ENCODE measurements at regions not wholly inside any gene's neighbourhood (a gene's known extent, or its start where the extent isn't known, plus 50 kb on each side); places are given as distances from the start of the nearest gene placed in this dataset.

GRCh38 chr19:28045621-28046020 lies 1167.3 kb downstream of the UQCRFS1 start:
- CTCF ChIA-PET = no interaction called here
- POLR2A ChIA-PET = no interaction called here

GRCh38 chr19:28044477-28044876 lies 1168.5 kb downstream of the UQCRFS1 start:
- ChIA-PET POLR2A (no interaction called here), CTCF (no interaction called here)

- ChIA-PET POLR2A (no interaction called here), CTCF (no interaction called here)
Observed at GRCh38 chr19:28042516-28042915, 1170.4 kb downstream of the UQCRFS1 start.

DNA sequence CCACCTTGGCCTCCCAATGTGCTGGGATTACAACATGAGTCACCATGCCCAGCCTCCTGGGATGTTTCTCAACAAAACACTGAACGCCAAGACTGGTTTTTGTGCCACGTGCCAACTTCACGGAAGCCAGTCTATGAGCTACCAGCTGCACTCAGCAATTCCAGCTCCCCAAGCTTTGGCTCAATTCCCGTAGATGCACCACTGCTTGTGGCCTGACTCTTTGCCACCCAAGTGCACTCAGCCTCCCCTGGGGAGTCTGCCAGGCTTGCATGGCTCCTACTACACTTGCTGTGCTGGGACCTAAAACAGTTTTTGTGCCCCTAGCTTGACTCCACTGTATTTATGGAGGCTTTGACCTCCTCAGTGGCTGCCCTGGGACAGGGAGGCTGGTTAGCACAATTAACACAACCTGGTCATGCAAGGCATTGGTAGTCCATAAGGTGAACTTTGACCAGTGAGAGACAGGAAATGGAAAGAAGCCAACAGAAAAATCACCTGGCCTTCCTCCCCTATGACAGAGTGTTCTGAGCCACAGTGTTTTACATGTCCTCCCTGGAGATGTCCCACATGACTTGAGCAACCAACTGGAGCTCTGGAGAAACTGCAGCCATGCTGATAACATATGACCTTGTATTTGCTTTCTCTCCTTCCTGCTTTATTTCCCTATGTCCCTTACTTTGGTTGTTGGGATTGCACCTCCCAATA lies 1173.1 kb downstream of the UQCRFS1 start:
- CTCF ChIA-PET = no interaction called here
- POLR2A ChIA-PET = no interaction called here

DNA sequence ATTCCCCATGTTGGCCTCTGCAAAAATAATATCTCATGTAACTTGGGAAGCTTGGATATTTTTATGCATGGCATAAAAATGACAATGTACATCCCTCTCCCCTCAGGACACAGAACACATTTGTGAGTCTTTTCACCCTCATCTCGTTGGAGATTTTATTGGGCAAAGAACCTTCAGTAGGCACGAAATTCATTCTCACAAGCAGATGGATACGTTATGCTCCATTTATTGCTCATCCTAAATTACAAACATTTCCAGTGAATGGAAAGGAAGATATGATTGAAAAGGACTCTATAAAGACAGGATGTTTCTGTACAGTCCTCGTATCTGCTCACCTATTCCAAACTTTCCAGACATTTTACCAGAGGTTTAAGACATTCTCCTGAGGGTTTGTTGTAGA lies 1175.8 kb downstream of the UQCRFS1 start:
- ChIA-PET POLR2A (no interaction called here), CTCF (no interaction called here)

GRCh38 chr19:28036486-28036885 lies 1176.5 kb downstream of the UQCRFS1 start:
- ChIA-PET CTCF (no interaction called here), POLR2A (no interaction called here)

- CTCF ChIA-PET = no interaction called here
- POLR2A ChIA-PET = no interaction called here
Observed at GRCh38 chr19:28034936-28035335, 1178.0 kb downstream of the UQCRFS1 start.

- POLR2A ChIA-PET = no interaction called here
- CTCF ChIA-PET = no interaction called here
Observed at GRCh38 chr19:28028881-28029444, 1184.0 kb downstream of the UQCRFS1 start.

- ChIA-PET CTCF (no interaction called here), POLR2A (no interaction called here)
Observed at GRCh38 chr19:28027116-28027515, 1185.8 kb downstream of the UQCRFS1 start.

- ChIA-PET POLR2A (no interaction called here), CTCF (no interaction called here)
Observed at GRCh38 chr19:28026636-28027035, 1186.3 kb downstream of the UQCRFS1 start.

GRCh38 chr19:28024920-28025319 lies 1188.0 kb downstream of the UQCRFS1 start:
- ChIA-PET POLR2A (no interaction called here), CTCF (no interaction called here)

GRCh38 chr19:28023064-28023463 lies 1189.9 kb downstream of the UQCRFS1 start:
- ChIA-PET POLR2A (no interaction called here), CTCF (no interaction called here)

- ChIA-PET CTCF (no interaction called here), POLR2A (no interaction called here)
Observed at GRCh38 chr19:28022506-28022905, 1190.4 kb downstream of the UQCRFS1 start.

GRCh38 chr19:28021259-28022185 lies 1191.4 kb downstream of the UQCRFS1 start:
- ChIA-PET CTCF (no interaction called here), POLR2A (no interaction called here)

DNA sequence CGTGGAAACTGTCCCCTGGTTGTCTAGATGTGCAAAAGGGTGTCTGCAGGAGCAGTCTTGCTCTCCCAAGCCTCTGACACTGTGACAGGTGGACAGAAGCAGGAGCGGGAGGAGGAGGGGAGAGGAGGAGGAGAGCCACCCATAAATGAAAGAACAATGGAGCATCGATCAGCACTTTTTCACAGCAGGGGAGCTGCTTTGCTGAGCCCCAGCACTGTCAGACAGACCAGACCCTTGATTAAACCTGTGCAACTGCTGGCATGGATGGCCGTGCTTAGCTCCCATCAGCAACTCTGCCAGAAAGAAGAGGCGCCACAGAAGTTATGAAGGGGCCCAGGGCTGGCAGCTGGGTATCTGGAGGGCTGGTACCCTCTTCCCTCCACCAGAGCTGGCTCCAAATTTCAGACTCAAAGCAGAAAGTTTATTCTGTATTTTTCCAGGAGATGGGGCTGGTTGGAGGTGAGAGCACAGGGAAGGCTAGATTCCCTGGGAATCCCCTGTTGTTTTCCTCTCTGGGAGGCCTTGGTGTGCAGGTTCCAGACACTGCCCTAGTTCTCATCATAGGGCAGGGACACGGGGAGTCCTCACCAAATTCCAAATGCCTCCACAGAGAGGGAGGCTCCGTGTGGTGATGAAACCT lies 1192.2 kb downstream of the UQCRFS1 start:
- ChIA-PET POLR2A (no interaction called here), CTCF (no interaction called here)

GRCh38 chr19:28019901-28020300 lies 1193.0 kb downstream of the UQCRFS1 start:
- CTCF ChIA-PET = no interaction called here
- POLR2A ChIA-PET = no interaction called here

GRCh38 chr19:28019371-28019770 lies 1193.6 kb downstream of the UQCRFS1 start:
- ChIA-PET CTCF (no interaction called here), POLR2A (no interaction called here)

DNA sequence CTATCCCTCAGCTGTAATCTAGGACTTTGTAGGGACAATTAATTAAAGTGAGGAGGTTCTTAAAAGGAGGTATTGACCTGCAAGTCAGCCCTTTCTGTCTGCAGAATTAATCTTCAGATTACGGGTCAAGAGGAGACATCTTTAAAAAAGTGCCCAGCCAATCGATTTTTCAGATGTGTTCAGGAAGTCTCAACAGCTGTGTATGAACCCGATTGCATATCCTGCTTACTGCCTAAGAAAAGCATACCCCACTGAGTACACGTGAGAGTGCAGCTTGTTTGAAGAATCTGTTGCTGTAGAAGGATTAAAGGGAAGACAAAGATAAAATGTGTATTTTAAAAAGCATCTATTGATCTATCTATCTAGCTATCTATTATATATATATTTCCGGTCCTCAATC lies 1194.5 kb downstream of the UQCRFS1 start:
- CTCF ChIA-PET = no interaction called here
- POLR2A ChIA-PET = no interaction called here

DNA sequence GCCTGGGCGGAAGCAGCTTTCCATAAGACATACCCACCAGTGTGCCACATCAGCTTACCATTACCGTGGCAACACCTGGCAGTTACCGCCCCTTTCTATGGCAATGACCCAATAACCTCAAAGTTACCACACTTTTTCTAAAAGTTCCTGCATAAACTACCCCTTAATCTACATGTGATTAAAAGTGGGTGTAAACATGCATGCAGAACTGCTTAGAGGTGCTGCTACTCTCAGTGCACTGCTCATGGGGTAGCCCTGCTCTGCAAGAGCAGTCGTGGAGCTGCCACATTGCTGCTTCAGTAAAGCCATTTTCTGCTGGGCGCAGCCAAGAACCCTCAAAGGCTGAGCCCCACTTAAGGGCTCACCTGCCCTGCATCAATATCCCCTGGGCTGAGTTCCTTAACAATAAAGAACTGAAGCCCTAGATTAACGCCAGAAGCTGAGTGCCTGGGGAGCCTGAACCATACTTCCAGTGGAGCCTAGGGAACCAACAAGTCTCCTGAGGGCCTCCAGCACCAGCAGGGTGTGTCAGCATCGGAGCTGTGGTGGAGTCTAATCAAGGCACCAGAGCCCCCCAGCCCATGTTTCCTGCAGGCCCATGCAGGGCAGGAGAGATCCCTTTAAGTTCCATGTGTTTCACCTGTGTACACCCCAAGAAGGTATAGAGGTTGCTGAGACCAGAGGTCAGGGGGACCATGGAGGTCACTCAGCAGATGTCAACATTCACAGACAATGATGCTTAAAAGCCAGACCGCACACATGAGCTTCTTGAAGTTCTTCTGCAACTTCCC lies 1198.1 kb downstream of the UQCRFS1 start:
- ChIA-PET CTCF (no interaction called here), POLR2A (no interaction called here)

GRCh38 chr19:28012361-28012760 lies 1200.6 kb downstream of the UQCRFS1 start:
- CTCF ChIA-PET = no interaction called here
- POLR2A ChIA-PET = no interaction called here

All from activated CD8-positive, alpha-beta memory T cell treated with anti-CD3 and anti-CD28 coated beads for 36 hours (primary cell).